HCT116 (cell line): ENCODE measurements at regions not wholly inside any gene's neighbourhood (a gene's known extent, or its start where the extent isn't known, plus 50 kb on each side); places are given as distances from the start of the nearest gene placed in this dataset.

Experiments used
- FOSL1 ChIP-seq: IDR thresholded peaks from 2 replicates; pipeline ENCODE4 v1.6.1; 2012; ENCODE audit warnings: low read depth
- POLR2AphosphoS5 ChIP-seq: IDR thresholded peaks from 2 replicates; pipeline ENCODE4 v1.6.1; 2011; ENCODE audit warnings: mild to moderate bottlenecking, low read depth, low read length, moderate library complexity
- RAD21 ChIP-seq: IDR thresholded peaks from 2 replicates; pipeline ENCODE4 v1.6.1; 2012; ENCODE audit warnings: low read depth, mild to moderate bottlenecking
- SP1 ChIP-seq: IDR thresholded peaks from 2 replicates; pipeline ENCODE4 v1.6.1; 2012; ENCODE audit warnings: low read depth
- YY1 ChIP-seq: IDR thresholded peaks from 2 replicates; pipeline ENCODE4 v1.6.1; 2011; ENCODE audit warnings: low read length, low read depth, moderate library complexity, mild to moderate bottlenecking; ENCODE audit not compliant: insufficient replicate concordance; ENCODE audit errors: extremely low read depth
- ZNF274 ChIP-seq: fragments of 200-500 bp; sonication (Bioruptor generic); IDR thresholded peaks from 2 replicates; pipeline ENCODE4 v1.6.1; 2014; ENCODE audit warnings: mild to moderate bottlenecking, low read depth, low read length, inconsistent platforms
- TF ChIP-seq, protein P1 (sequence below), 3 experiments: fragments of 200-600 bp in 1 of 3; sonication (generic) in 1 of 3; IDR thresholded peaks in 2 of 3; conservative IDR thresholded peaks in 1 of 3; 2 replicates each; pipeline ENCODE4 v1.5.1; 2012 to 2017; ENCODE audit warnings: low read depth in 2 of 3, low read length in 2 of 3, antibody characterized with exemption in 1 of 3, borderline replicate concordance in 1 of 3, control low read depth in 1 of 3, mild to moderate bottlenecking in 1 of 3, mixed read lengths in 1 of 3, mixed run types in 1 of 3, moderate library complexity in 1 of 3; ENCODE audit not compliant: insufficient read depth in 1 of 3

DNA sequence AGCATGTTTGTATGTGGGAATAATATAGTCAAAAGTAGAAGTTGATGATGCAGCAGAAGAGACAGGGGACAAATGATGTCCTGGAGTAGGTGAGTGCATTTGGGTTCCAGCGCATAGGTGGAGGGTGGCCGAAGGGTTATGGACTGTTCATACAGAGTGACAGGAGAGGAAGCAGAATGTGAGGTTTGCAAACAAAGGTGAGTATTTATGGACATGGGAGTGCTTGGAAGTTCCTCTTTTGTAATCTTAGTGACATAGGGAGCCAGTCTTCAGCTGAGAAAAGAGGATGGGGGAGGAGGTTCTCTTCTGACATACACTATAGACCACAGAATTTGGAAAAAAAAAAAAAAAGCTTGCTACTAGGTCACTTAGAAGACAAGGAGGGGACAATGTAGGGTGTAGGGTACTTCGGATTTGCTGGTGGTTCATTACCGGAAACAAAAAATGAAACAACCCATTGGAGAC is 331.6 kb downstream of the DLEU7 start:
- TF ChIP-seq ZNF274 (no peak), RAD21 (no peak), FOSL1 (no peak), POLR2AphosphoS5 (no peak), YY1 (no peak), SP1 (no peak)
- TF ChIP-seq, protein P1, sequence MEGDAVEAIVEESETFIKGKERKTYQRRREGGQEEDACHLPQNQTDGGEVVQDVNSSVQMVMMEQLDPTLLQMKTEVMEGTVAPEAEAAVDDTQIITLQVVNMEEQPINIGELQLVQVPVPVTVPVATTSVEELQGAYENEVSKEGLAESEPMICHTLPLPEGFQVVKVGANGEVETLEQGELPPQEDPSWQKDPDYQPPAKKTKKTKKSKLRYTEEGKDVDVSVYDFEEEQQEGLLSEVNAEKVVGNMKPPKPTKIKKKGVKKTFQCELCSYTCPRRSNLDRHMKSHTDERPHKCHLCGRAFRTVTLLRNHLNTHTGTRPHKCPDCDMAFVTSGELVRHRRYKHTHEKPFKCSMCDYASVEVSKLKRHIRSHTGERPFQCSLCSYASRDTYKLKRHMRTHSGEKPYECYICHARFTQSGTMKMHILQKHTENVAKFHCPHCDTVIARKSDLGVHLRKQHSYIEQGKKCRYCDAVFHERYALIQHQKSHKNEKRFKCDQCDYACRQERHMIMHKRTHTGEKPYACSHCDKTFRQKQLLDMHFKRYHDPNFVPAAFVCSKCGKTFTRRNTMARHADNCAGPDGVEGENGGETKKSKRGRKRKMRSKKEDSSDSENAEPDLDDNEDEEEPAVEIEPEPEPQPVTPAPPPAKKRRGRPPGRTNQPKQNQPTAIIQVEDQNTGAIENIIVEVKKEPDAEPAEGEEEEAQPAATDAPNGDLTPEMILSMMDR (IDR thresholded peaks at IDR 0.05 in 2 of 3, conservative IDR thresholded peaks at IDR 0.05 in 1 of 3; ENCODE audit: borderline replicate concordance in 1 of 3, insufficient read depth in 1 of 3, low read depth in 2 of 3, low read length in 2 of 3) = no peak
